Mesenteric fat pad (tissue), 1 donor: ENCODE measurements at regions not wholly inside any gene's neighbourhood (a gene's known extent, or its start where the extent isn't known, plus 50 kb on each side); places are given as distances from the start of the nearest gene placed in this dataset.
"Not testable (repeated sequence)": the region's sequence is repeated elsewhere in the genome, so short reads cannot be mapped to it uniquely, and the experiment has no call there.

ENCODE experiments used
- DNase-seq: peaks from one replicate; pipeline ENCODE4 v3.0.0-alpha.2; 2020; ENCODE audit warnings: low spot score
- donor health status: DM: yes; HTN: yes; CAD: no.

- DNase-seq = peak; percentile 43
Measured at GRCh38 chr1:234769284-234769985, 159.5 kb upstream of the IRF2BP2 start.

- DNase-seq = peak; percentile 73
Measured at GRCh38 chr1:234768569-234769283, 158.7 kb upstream of the IRF2BP2 start.

- DNase-seq = peak; percentile 24
Measured at GRCh38 chr1:234768171-234768568, 158.2 kb upstream of the IRF2BP2 start.

GRCh38 chr1:234765672-234766071 is 155.7 kb upstream of the IRF2BP2 start:
- peak; percentile 39 for DNase-seq

- DNase-seq = no peak
Measured at GRCh38 chr1:234765181-234765580, 155.2 kb upstream of the IRF2BP2 start.

GRCh38 chr1:234763910-234764309 is 153.9 kb upstream of the IRF2BP2 start:
- DNase-seq = no peak

- no peak for DNase-seq
Measured at GRCh38 chr1:234763367-234763766, 153.4 kb upstream of the IRF2BP2 start.

- DNase-seq = not testable (repeated sequence)
Measured at GRCh38 chr1:234762127-234762526, 152.1 kb upstream of the IRF2BP2 start.

GRCh38 chr1:234760303-234760723 is 150.3 kb upstream of the IRF2BP2 start:
- no peak for DNase-seq

- no peak for DNase-seq
Measured at GRCh38 chr1:234759888-234760287, 149.9 kb upstream of the IRF2BP2 start.

- DNase-seq = no peak
Measured at GRCh38 chr1:234758851-234759250, 148.9 kb upstream of the IRF2BP2 start.

GRCh38 chr1:234756857-234757256 is 146.9 kb upstream of the IRF2BP2 start:
- no peak for DNase-seq

GRCh38 chr1:234756066-234756774 is 146.2 kb upstream of the IRF2BP2 start:
- DNase-seq = no peak

GRCh38 chr1:234755449-234755863 is 145.5 kb upstream of the IRF2BP2 start:
- no peak for DNase-seq

GRCh38 chr1:234753979-234754378 is 144.0 kb upstream of the IRF2BP2 start:
- no peak for DNase-seq

GRCh38 chr1:234752927-234753326 is 142.9 kb upstream of the IRF2BP2 start:
- no peak for DNase-seq

- no peak for DNase-seq
Measured at GRCh38 chr1:234751678-234752077, 141.7 kb upstream of the IRF2BP2 start.

- DNase-seq = no peak
Measured at GRCh38 chr1:234750922-234751627, 141.1 kb upstream of the IRF2BP2 start.

GRCh38 chr1:234748713-234749112 is 138.7 kb upstream of the IRF2BP2 start:
- no peak for DNase-seq

- DNase-seq = no peak
Measured at GRCh38 chr1:234748066-234748465, 138.1 kb upstream of the IRF2BP2 start.

GRCh38 chr1:234746798-234747196 is 136.8 kb upstream of the IRF2BP2 start:
- DNase-seq = no peak
